Lung microvascular endothelial cell (primary cell): ENCODE measurements at regions not wholly inside any gene's neighbourhood (a gene's known extent, or its start where the extent isn't known, plus 50 kb on each side); places are given as distances from the start of the nearest gene placed in this dataset.
"Not testable (repeated sequence)": the region's sequence is repeated elsewhere in the genome, so short reads cannot be mapped to it uniquely, and the experiment has no call there.

Experiments
- DNase-seq, 2 donors: peaks; one replicate each; pipeline versions ENCODE4 v3.0.0 to v3.0.0-alpha.2; 2010; ENCODE audit warnings: low read depth in 2 of 2

GRCh38 chr20:1825938-1826445 is 69.2 kb upstream of the SIRPA start:
- no peak for DNase-seq

GRCh38 chr20:1825507-1825906 is 69.7 kb upstream of the SIRPA start:
- DNase-seq = peak in 1 of 2 donors; percentile 25

GRCh38 chr20:1824834-1825233 is 70.4 kb upstream of the SIRPA start:
- peak; percentile 47 to 92 for DNase-seq

DNA sequence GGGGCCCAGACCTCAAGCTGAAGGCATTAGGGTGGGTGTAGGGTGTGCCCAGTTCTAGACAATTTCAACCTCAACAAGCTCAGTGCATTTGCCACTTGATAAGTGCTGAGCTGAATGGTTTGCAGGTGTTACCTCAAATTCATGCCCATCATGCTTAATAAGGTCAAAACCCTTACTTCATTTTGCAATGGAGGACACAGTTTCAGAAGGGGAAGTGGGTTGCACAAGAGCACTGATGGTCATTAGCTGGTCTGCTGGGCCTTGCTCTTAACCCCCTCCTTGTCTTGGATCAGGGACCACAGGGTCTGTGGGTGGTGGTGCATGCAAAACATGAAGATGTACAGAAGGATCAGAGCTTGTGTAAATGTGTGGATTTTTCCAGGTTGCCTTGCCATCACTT is 71.0 kb upstream of the SIRPA start:
- no peak for DNase-seq

DNA sequence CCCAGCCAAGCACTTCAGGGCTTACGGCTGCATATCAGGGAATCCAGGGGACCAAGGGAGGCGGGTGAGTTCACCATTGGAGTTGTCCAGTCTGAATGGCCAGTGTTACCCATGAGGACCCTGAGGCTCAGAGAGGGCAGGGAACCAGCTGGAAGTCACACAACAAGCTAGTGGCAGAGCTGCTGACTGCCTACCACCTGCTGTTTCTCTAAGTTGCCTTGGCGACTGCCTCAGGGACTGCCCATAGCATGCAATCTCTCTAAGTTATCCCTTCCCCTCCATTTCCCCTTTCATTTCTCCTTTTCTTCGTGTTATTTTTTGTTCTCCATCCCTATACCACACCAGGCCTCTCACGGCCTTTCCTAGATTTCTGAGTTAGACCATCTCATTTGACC is 71.8 kb upstream of the SIRPA start:
- DNase-seq = no peak

- peak in 1 of 2 donors; percentile 29 for DNase-seq
These were observed 72.4 kb upstream of the SIRPA start for GRCh38 chr20:1822564-1823449.

GRCh38 chr20:1820138-1821079 is 74.8 kb upstream of the SIRPA start:
- DNase-seq = peak in 1 of 2 donors; percentile 60

GRCh38 chr20:1819311-1820137 is 75.7 kb upstream of the SIRPA start:
- DNase-seq = no peak

DNA sequence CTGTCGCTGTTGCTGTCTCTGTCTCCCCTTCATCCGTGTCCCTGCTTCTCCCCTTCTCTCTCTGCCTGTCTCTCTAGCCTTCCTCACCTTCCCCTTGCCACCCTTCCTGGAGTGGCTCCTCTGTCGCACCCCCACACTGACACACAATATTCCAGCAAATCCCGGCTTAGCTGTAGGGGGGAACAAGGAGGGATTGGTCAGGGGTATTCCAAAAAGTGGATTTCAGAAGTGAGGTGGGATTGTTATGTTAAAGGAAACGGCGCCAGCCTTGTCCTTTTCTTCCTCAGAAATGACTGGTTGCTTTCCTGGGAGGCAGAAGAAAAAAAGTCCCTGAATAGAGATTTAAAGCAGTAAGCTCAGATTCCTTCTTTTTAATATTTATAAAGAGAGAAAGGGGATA is 76.3 kb upstream of the SIRPA start:
- DNase-seq = no peak

- DNase-seq = no peak
These were observed 76.9 kb upstream of the SIRPA start for GRCh38 chr20:1818247-1818840.

GRCh38 chr20:1817577-1818211 is 77.5 kb upstream of the SIRPA start:
- DNase-seq = no peak

- peak; percentile 71 to 88 for DNase-seq
These were observed 78.5 kb upstream of the SIRPA start for GRCh38 chr20:1816384-1817381.

DNA sequence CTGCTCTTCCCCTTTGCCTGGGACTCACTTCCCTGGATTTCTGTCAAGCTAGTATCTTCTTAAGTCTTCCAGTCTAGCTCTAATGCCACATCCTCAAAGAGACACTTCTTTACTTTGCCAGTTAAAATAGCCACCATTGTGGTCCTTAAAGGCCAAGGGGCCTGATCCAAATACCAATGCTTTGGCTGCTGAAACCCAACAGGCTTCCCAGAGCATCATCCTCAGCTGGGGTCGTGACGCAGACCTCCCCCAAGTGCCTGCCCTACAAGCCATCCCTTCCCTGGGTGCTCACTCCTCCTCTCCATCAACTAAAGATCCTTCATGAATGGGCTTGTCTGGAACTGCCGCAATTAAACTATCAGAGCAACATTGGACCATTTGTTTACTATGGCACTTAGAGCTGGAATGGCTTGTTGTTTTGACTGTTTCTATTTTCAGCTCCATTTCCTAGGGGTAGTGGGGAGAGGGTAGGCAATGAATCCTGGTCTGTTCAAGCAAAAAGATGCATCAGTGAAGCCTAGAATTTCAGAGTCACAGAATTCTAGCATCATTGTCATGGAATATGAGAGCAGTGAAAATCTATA is 79.6 kb upstream of the SIRPA start:
- DNase-seq = peak in 1 of 2 donors; percentile 40

DNA sequence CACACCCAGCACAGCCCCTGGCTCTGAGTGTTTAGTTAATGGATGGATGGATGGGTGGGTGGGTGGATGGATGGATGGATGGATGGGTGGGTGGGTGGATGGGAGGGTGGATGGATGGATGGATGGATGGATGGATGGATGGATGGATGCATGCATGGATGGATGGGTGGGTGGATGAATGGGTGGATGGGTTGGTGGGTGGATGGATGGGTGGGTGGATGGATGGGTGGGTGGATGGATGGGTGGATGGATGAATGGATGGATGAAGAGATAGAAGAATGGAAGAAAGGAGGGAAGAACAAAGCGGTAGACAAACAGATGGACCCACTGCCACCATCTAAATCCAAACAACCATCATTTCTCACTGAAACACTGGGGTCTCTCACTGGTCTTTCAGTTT is 80.3 kb upstream of the SIRPA start:
- DNase-seq = not testable (repeated sequence)

GRCh38 chr20:1813674-1814635 is 81.3 kb upstream of the SIRPA start:
- DNase-seq = no peak

GRCh38 chr20:1813101-1813529 is 82.1 kb upstream of the SIRPA start:
- peak; percentile 93 for DNase-seq
